B cell (primary cell): ENCODE measurements at regions not wholly inside any gene's neighbourhood (a gene's known extent, or its start where the extent isn't known, plus 50 kb on each side); places are given as distances from the start of the nearest gene placed in this dataset.

Source experiments
- ATAC-seq: fragments of 200-7000 bp; cut with Tn5 transposase; one replicate; pipeline ENCODE4 v1.10.0; 2021; ENCODE audit warnings: low read depth, mild to moderate bottlenecking, moderate number of reproducible peaks, moderate library complexity
- CTCF ChIA-PET: fragments of 350-600 bp; sonication (Branson Sonifier 250); formaldehyde crosslinking; loops from one replicate; lab custom pipeline; 2021; ENCODE audit warnings: antibody characterized with exemption, inconsistent platforms; lab: Charles Lee
- POLR2A ChIA-PET: fragments of 350-600 bp; sonication (Branson Sonifier 250); formaldehyde crosslinking; loops from one replicate; lab custom pipeline; 2021; ENCODE audit warnings: antibody characterized with exemption; lab: Charles Lee
- DNase-seq: peaks from one replicate; pipeline ENCODE4 v3.0.0; 2013
- H2AFZ ChIP-seq: 2 replicates; pipeline ENCODE4 v1.6.1; 2012; ENCODE audit warnings: mild to moderate bottlenecking, low read depth, low read length; ENCODE audit not compliant: insufficient read depth, poor library complexity, severe bottlenecking
- H3K27ac ChIP-seq, 2 donors: 1 replicate in 1 of 2; 2 replicates in 1 of 2; pipeline ENCODE4 v1.5.1; 2012 to 2013; ENCODE audit warnings: low read length in 2 of 2, mild to moderate bottlenecking in 2 of 2, moderate library complexity in 1 of 2
- H3K27me3 ChIP-seq, 4 experiments: fragments of 200-600 bp in 1 of 4; sonication (generic) in 1 of 4; replicated peaks in 1 of 4; 1 replicate in 2 of 4; 2 replicates in 2 of 4; pipeline versions ENCODE4 v1.6.1 to v1.7.0; 2013 to 2016; ENCODE audit warnings: low read length in 3 of 4, mild to moderate bottlenecking in 2 of 4, mixed read lengths in 1 of 4, moderate library complexity in 1 of 4; ENCODE audit not compliant: insufficient read depth in 4 of 4, control insufficient read depth in 3 of 4; ENCODE audit errors: control extremely low read depth in 1 of 4
- H3K36me3 ChIP-seq, 2 experiments: replicated peaks in 1 of 2; 1 replicate in 1 of 2; 2 replicates in 1 of 2; pipeline versions ENCODE4 v1.6.1 to v1.7.1; 2013; ENCODE audit warnings: low read length in 1 of 2; ENCODE audit not compliant: insufficient read depth in 2 of 2, control insufficient read depth in 1 of 2; ENCODE audit errors: control extremely low read depth in 1 of 2, extremely low read depth in 1 of 2
- H3K4me1 ChIP-seq, 2 donors: fragments of 200-600 bp in 1 of 2; sonication (generic) in 1 of 2; 1 replicate in 1 of 2; 2 replicates in 1 of 2; pipeline versions ENCODE4 v1.5.1 to v1.6.1; 2013 to 2017; ENCODE audit warnings: low read length in 2 of 2; ENCODE audit not compliant: control insufficient read depth in 2 of 2, insufficient read depth in 2 of 2
- H3K4me2 ChIP-seq: replicated peaks from 2 replicates; pipeline ENCODE3; 2012; ENCODE audit warnings: mild to moderate bottlenecking, low read depth, low read length; ENCODE audit not compliant: poor library complexity, severe bottlenecking
- H3K4me3 ChIP-seq, 5 experiments: fragments of 200-600 bp in 1 of 5; sonication (generic) in 1 of 5; 1 replicate in 3 of 5; 2 replicates in 2 of 5; pipeline versions ENCODE4 v1.5.1 to v1.7.0; 2011 to 2016; ENCODE audit warnings: low read length in 4 of 5, mild to moderate bottlenecking in 4 of 5, low read depth in 2 of 5, control low read depth in 1 of 5, moderate library complexity in 1 of 5; ENCODE audit not compliant: insufficient read depth in 1 of 5; ENCODE audit errors: control extremely low read depth in 1 of 5, extremely low read depth in 1 of 5
- H3K79me2 ChIP-seq: fragments of 200-600 bp; sonication (generic); one replicate; pipeline ENCODE4 v1.6.0; 2016; ENCODE audit warnings: low read length; ENCODE audit not compliant: control insufficient read depth, insufficient read depth
- H3K9ac ChIP-seq: fragments of 200-600 bp; sonication (generic); 2 replicates; pipeline ENCODE4 v1.6.1; 2017; ENCODE audit warnings: mild to moderate bottlenecking, low read length, moderate library complexity
- H3K9me3 ChIP-seq, 3 donors: one replicate each; pipeline versions ENCODE4 v1.6.1 to v1.7.1; 2013; ENCODE audit warnings: low read length in 2 of 3; ENCODE audit not compliant: control insufficient read depth in 2 of 3, insufficient read depth in 1 of 3; ENCODE audit errors: control extremely low read depth in 1 of 3
- H4K20me1 ChIP-seq: 2 replicates; pipeline ENCODE4 v1.6.0; 2012; ENCODE audit warnings: mild to moderate bottlenecking, low read length; ENCODE audit not compliant: insufficient read depth, control insufficient read depth, poor library complexity, severe bottlenecking
- H3K27ac Mint-ChIP-seq: one replicate; pipeline ENCODE4 v1.8.0; 2021; ENCODE audit warnings: mixed read lengths
- H3K27me3 Mint-ChIP-seq: one replicate; pipeline ENCODE4 v1.8.0; 2021; ENCODE audit warnings: mixed read lengths
- H3K4me1 Mint-ChIP-seq: one replicate; pipeline ENCODE4 v1.8.0; 2021; ENCODE audit warnings: mixed read lengths
- H3K4me3 Mint-ChIP-seq: one replicate; pipeline ENCODE4 v1.8.0; 2021; ENCODE audit warnings: mixed read lengths
- H3K9me3 Mint-ChIP-seq: one replicate; pipeline ENCODE4 v1.8.0; 2022; ENCODE audit warnings: mixed read lengths; ENCODE audit not compliant: insufficient read depth
- EZH2 ChIP-seq: IDR thresholded peaks from 2 replicates; pipeline ENCODE4 v1.6.1; 2012; ENCODE audit warnings: borderline replicate concordance, low read depth, mild to moderate bottlenecking, moderate library complexity, low read length; ENCODE audit not compliant: insufficient read depth, poor library complexity, severe bottlenecking
- WGBS: methylation state at CpG from one replicate; pipeline ENCODE4 v1.1.5; 2013; ENCODE audit warnings: missing lambda C conversion rate; ENCODE audit not compliant: insufficient coverage; 5-methylcytosine and 5-hydroxymethylcytosine counted together
- intact Hi-C: fragments of 100-400 bp; cut with micrococcal nuclease; formaldehyde crosslinking; loops from one replicate; pipeline ENCODE4 v1.10.0; 2022
- TF ChIP-seq, protein P1 (sequence below): fragments of 200-600 bp; IDR thresholded peaks from one replicate; pipeline ENCODE4 v1.8.0; 2022; ENCODE audit warnings: antibody characterized with exemption, mild to moderate bottlenecking

- H3K9me3 Mint-ChIP-seq: no peaks in the 10 kb centered on the region
- Histone ChIP-seq H2AFZ (no peak overlapping the region), H3K36me3 (no peaks in the 10 kb centered on the region), H3K4me3 (no peak overlapping the region), H3K9me3 (no peaks in the 10 kb centered on the region), H3K4me2 (no peak overlapping the region), H3K27me3 (no peaks in the 10 kb centered on the region), H3K9ac (no peak overlapping the region), H3K27ac (no peak overlapping the region), H3K79me2 (no peaks in the 10 kb centered on the region), H4K20me1 (no peaks in the 10 kb centered on the region), H3K4me1 (peaks cover 3 to 7% of the 10 kb centered on the region in 2 donors)
- ChIA-PET POLR2A (no interaction called here), CTCF (interaction anchor here (1.2 kb wide), 1 partner anchor 23 kb away, joined by 3 read pairs; no protein-coding TSS in a partner anchor)
- peaks cover 5% of the 10 kb centered on the region for H3K27me3 Mint-ChIP-seq
- H3K27ac Mint-ChIP-seq: no peak overlapping the region
- H3K4me1 Mint-ChIP-seq: peaks cover 16% of the 10 kb centered on the region
- TF ChIP-seq EZH2: no peak
- TF ChIP-seq, protein P1, sequence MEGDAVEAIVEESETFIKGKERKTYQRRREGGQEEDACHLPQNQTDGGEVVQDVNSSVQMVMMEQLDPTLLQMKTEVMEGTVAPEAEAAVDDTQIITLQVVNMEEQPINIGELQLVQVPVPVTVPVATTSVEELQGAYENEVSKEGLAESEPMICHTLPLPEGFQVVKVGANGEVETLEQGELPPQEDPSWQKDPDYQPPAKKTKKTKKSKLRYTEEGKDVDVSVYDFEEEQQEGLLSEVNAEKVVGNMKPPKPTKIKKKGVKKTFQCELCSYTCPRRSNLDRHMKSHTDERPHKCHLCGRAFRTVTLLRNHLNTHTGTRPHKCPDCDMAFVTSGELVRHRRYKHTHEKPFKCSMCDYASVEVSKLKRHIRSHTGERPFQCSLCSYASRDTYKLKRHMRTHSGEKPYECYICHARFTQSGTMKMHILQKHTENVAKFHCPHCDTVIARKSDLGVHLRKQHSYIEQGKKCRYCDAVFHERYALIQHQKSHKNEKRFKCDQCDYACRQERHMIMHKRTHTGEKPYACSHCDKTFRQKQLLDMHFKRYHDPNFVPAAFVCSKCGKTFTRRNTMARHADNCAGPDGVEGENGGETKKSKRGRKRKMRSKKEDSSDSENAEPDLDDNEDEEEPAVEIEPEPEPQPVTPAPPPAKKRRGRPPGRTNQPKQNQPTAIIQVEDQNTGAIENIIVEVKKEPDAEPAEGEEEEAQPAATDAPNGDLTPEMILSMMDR: no peak
- WGBS: no CpG with 5 or more reads among the region's 1 CpG
- no peak for DNase-seq
- ATAC-seq: no peak
- intact Hi-C loops: no loop called here
- no peak overlapping the region for H3K4me3 Mint-ChIP-seq
Observed at GRCh38 chr5:90022002-90022710, 387.4 kb downstream of the CETN3 start.
